Esophagus muscularis mucosa (tissue), 3 donors: ENCODE measurements at regions not wholly inside any gene's neighbourhood (a gene's known extent, or its start where the extent isn't known, plus 50 kb on each side); places are given as distances from the start of the nearest gene placed in this dataset.

Experiments used
- EP300 ChIP-seq: sonication (generic); formaldehyde crosslinking; IDR thresholded peaks from one replicate; pipeline ENCODE4 v1.6.1; 2017; ENCODE audit warnings: antibody characterized with exemption
- TF ChIP-seq, protein P1 (sequence below), 3 experiments: fragments of 200-600 bp in 2 of 3; fragments of 450-650 bp in 1 of 3; sonication (generic) in 2 of 3; IDR thresholded peaks; one replicate each; pipeline ENCODE4 v1.5.1; 2017 to 2019; ENCODE audit warnings: antibody characterized with exemption in 3 of 3, mild to moderate bottlenecking in 2 of 3, moderate library complexity in 1 of 3

DNA sequence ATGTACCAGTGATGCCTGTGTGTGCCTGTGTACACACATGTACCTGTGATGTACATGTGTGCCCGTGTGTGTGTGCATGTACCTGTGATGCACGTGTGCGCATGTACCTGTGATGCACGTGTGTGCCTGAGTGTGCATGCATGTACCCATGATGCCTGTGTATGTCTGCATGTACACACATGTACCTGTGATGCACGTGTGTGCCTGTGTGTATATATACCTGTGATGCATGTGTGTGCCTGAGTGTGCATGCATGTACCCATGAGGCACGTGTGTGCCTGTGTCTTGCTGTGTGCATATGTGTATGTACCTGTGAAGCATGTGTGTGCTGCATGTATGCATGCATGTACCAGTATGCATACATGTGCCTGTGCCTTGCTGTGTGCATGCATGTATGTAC, 419.0 kb downstream of the IRX2 start:
- TF ChIP-seq, protein P1, sequence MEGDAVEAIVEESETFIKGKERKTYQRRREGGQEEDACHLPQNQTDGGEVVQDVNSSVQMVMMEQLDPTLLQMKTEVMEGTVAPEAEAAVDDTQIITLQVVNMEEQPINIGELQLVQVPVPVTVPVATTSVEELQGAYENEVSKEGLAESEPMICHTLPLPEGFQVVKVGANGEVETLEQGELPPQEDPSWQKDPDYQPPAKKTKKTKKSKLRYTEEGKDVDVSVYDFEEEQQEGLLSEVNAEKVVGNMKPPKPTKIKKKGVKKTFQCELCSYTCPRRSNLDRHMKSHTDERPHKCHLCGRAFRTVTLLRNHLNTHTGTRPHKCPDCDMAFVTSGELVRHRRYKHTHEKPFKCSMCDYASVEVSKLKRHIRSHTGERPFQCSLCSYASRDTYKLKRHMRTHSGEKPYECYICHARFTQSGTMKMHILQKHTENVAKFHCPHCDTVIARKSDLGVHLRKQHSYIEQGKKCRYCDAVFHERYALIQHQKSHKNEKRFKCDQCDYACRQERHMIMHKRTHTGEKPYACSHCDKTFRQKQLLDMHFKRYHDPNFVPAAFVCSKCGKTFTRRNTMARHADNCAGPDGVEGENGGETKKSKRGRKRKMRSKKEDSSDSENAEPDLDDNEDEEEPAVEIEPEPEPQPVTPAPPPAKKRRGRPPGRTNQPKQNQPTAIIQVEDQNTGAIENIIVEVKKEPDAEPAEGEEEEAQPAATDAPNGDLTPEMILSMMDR (IDR thresholded peaks at IDR 0.05): no peak
- TF ChIP-seq EP300: no peak
